ENCODE measurements at regions not wholly inside any gene's neighbourhood (a gene's known extent, or its start where the extent isn't known, plus 50 kb on each side); places are given as distances from the start of the nearest gene placed in this dataset.
"Not testable (repeated sequence)": the region's sequence is repeated elsewhere in the genome, so short reads cannot be mapped to it uniquely, and the experiment has no call there.

DNA sequence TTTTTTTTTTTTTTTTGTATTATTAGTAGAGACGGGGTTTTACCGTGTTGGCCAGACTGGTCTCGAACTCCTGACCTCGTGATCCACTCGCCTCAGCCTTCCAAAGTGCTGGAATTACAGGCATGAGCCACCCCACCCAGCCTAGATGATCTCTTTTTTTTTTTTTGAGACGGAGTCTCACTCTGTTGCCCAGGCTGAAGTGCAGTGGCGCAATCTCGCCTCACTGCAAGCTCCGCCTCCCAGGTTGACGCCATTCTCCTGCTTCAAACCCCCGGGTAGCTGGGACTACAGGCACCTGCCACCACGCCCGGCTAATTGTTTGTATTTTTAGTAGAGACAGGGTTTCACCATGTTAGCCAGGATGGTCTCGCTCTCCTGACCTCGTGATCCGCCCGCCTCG lies 216.8 kb downstream of the ZIC5 start:
- not testable (repeated sequence) for TF ChIP-seq EZH2 (IDR thresholded peaks at IDR 0.05); POLR2AphosphoS5 (IDR thresholded peaks at IDR 0.05; ENCODE audit: borderline replicate concordance, low read depth, low read length); FOXP2 (optimal IDR thresholded peaks at IDR 0.05; ENCODE audit: control extremely low read depth, extremely low read length, insufficient read depth)

Measured in SK-N-MC (cell line).